MM.1S (cell line): ENCODE measurements at regions not wholly inside any gene's neighbourhood (a gene's known extent, or its start where the extent isn't known, plus 50 kb on each side); places are given as distances from the start of the nearest gene placed in this dataset.

Experiments
- DNase-seq: peaks from one replicate; pipeline ENCODE4 v3.0.0-alpha.2; 2015
- H2AFZ ChIP-seq: fragments of 300-600 bp; sonication (generic); 2 replicates; pipeline ENCODE4 v1.6.0; 2016; ENCODE audit warnings: antibody characterized with exemption, low read length
- H3F3A ChIP-seq: fragments of 300-600 bp; sonication (generic); 2 replicates; pipeline ENCODE4 v1.6.1; 2016; ENCODE audit warnings: mild to moderate bottlenecking, antibody characterized with exemption, low read length, moderate library complexity, mixed read lengths; ENCODE audit not compliant: insufficient read depth
- H3K27ac ChIP-seq: fragments of 300-600 bp; sonication (generic); 2 replicates; pipeline ENCODE4 v1.5.1; 2016; ENCODE audit warnings: mild to moderate bottlenecking, low read length
- H3K27me3 ChIP-seq: fragments of 300-600 bp; sonication (generic); replicated peaks from 2 replicates; pipeline ENCODE4 v1.6.0; 2016; ENCODE audit warnings: low read length; ENCODE audit not compliant: insufficient read depth
- H3K36me3 ChIP-seq: fragments of 300-600 bp; sonication (generic); replicated peaks from 2 replicates; pipeline ENCODE4 v1.6.1; 2016; ENCODE audit warnings: mild to moderate bottlenecking, low read length, mixed read lengths; ENCODE audit not compliant: insufficient read depth
- H3K4me1 ChIP-seq: fragments of 300-600 bp; sonication (generic); 2 replicates; pipeline ENCODE4 v1.6.1; 2016; ENCODE audit warnings: low read length, mixed read lengths
- H3K4me2 ChIP-seq: fragments of 300-600 bp; sonication (generic); 2 replicates; pipeline ENCODE4 v1.6.0; 2016; ENCODE audit warnings: low read depth, low read length
- H3K4me3 ChIP-seq: fragments of 300-600 bp; sonication (generic); 2 replicates; pipeline ENCODE4 v1.5.1; 2016; ENCODE audit warnings: low read length, mixed read lengths
- H3K79me2 ChIP-seq: fragments of 300-600 bp; sonication (generic); 2 replicates; pipeline ENCODE4 v1.6.1; 2016; ENCODE audit warnings: mixed run types, low read length, mixed read lengths
- H3K9ac ChIP-seq: fragments of 300-600 bp; sonication (generic); 2 replicates; pipeline ENCODE4 v1.6.1; 2016; ENCODE audit warnings: low read length, mixed read lengths
- H3K9me2 ChIP-seq: fragments of 300-600 bp; sonication (generic); replicated peaks from 2 replicates; pipeline ENCODE4 v1.6.1; 2016; ENCODE audit warnings: mild to moderate bottlenecking, low read length, mixed read lengths; ENCODE audit not compliant: insufficient read depth
- H3K9me3 ChIP-seq: fragments of 300-600 bp; sonication (generic); replicated peaks from 2 replicates; pipeline ENCODE4 v1.6.1; 2016; ENCODE audit warnings: mild to moderate bottlenecking, low read length, mixed read lengths; ENCODE audit not compliant: insufficient read depth
- H4K20me1 ChIP-seq: fragments of 300-600 bp; sonication (generic); 2 replicates; pipeline ENCODE4 v1.6.1; 2016; ENCODE audit warnings: mild to moderate bottlenecking, low read length, moderate library complexity, mixed read lengths; ENCODE audit not compliant: insufficient read depth
- EZH2 ChIP-seq: fragments of 300-600 bp; sonication (generic); optimal IDR thresholded peaks from 2 replicates; pipeline ENCODE3; 2017; ENCODE audit warnings: low read depth, mild to moderate bottlenecking, antibody characterized with exemption, low read length, mixed read lengths
- EZH2phosphoT487 ChIP-seq: fragments of 300-600 bp; sonication (generic); IDR thresholded peaks from 2 replicates; pipeline ENCODE4 v1.6.1; 2018; ENCODE audit warnings: antibody characterized with exemption, low read length
- TF ChIP-seq, protein P1 (sequence below): fragments of 300-600 bp; sonication (generic); IDR thresholded peaks from 2 replicates; pipeline ENCODE4 v1.5.1; 2016; ENCODE audit warnings: antibody characterized with exemption, low read length, mixed read lengths

- no peaks in the 10 kb centered on the region for H3K27me3 ChIP-seq
- H3K4me2 ChIP-seq, result no peak overlapping the region
- TF ChIP-seq EZH2phosphoT487, result no peak
- TF ChIP-seq, protein P1, sequence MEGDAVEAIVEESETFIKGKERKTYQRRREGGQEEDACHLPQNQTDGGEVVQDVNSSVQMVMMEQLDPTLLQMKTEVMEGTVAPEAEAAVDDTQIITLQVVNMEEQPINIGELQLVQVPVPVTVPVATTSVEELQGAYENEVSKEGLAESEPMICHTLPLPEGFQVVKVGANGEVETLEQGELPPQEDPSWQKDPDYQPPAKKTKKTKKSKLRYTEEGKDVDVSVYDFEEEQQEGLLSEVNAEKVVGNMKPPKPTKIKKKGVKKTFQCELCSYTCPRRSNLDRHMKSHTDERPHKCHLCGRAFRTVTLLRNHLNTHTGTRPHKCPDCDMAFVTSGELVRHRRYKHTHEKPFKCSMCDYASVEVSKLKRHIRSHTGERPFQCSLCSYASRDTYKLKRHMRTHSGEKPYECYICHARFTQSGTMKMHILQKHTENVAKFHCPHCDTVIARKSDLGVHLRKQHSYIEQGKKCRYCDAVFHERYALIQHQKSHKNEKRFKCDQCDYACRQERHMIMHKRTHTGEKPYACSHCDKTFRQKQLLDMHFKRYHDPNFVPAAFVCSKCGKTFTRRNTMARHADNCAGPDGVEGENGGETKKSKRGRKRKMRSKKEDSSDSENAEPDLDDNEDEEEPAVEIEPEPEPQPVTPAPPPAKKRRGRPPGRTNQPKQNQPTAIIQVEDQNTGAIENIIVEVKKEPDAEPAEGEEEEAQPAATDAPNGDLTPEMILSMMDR, result no peak
- TF ChIP-seq EZH2, result no peak
- no peak overlapping the region for H3K9ac ChIP-seq
- no peaks in the 10 kb centered on the region for H3K9me3 ChIP-seq
- no peak overlapping the region for H3K27ac ChIP-seq
- no peaks in the 10 kb centered on the region for H3K79me2 ChIP-seq
- H2AFZ ChIP-seq, result no peak overlapping the region
- DNase-seq, result no peak
- no peaks in the 10 kb centered on the region for H3K4me1 ChIP-seq
- H3K4me3 ChIP-seq, result no peak overlapping the region
- no peaks in the 10 kb centered on the region for H3K36me3 ChIP-seq
- no peaks in the 10 kb centered on the region for H4K20me1 ChIP-seq
- no peaks in the 10 kb centered on the region for H3K9me2 ChIP-seq
- no peaks in the 10 kb centered on the region for H3F3A ChIP-seq
Observed at GRCh38 chr2:16581241-16581640, 84.4 kb downstream of the CYRIA start.

DNA sequence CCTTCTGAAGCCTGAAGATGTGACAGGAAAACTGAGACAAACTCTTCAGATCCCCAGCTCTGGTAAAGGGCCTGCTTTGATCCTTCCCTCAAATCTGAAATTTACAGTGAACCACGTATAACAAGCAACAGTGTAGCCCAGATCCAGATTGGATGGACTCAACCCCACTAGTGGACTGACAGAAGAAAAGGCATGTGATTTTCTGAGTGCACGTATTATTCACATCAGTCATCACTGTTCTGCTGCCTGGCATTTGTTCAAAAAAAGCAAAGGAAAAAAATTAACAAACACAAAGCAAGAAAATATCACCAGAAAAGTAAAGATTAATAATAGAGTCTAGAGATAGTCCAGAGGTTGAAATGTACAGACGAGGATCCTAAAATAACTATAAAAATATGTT lies 87.6 kb downstream of the CYRIA start:
- Histone ChIP-seq H3F3A (no peaks in the 10 kb centered on the region), H3K36me3 (no peaks in the 10 kb centered on the region), H3K4me3 (no peak overlapping the region), H3K9me3 (no peaks in the 10 kb centered on the region), H4K20me1 (no peaks in the 10 kb centered on the region), H3K79me2 (no peaks in the 10 kb centered on the region), H3K27me3 (no peaks in the 10 kb centered on the region), H3K9me2 (no peaks in the 10 kb centered on the region), H3K4me1 (no peaks in the 10 kb centered on the region), H2AFZ (no peak overlapping the region), H3K9ac (no peak overlapping the region), H3K4me2 (no peak overlapping the region), H3K27ac (no peak overlapping the region)
- TF ChIP-seq, protein P1, result no peak
- no peak for TF ChIP-seq EZH2phosphoT487
- DNase-seq, result no peak

DNA sequence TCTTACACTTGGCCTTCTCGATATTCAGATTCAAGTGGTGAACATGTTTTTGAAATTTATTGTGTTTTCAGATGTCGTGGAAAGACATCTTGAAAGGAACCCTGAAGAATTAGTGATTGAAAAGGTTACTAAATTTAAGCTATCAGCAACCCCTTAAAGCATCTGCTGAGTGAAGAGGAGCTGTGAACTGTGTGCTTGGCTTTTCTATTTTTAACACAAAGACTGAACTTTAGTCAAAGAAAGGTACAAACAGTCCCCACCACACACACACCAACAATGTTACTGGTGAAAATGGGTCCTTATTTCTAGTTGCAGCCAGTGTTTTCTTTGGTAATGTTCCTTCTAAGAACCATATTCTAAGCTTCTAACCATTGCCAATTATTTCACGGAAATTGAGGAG lies 95.1 kb downstream of the CYRIA start:
- Histone ChIP-seq H3K36me3 (no peaks in the 10 kb centered on the region), H3K79me2 (no peaks in the 10 kb centered on the region), H3F3A (no peaks in the 10 kb centered on the region), H3K9ac (no peak overlapping the region), H3K9me3 (no peaks in the 10 kb centered on the region), H3K4me1 (no peaks in the 10 kb centered on the region), H3K9me2 (no peaks in the 10 kb centered on the region), H3K27ac (no peak overlapping the region), H3K4me3 (no peak overlapping the region), H3K27me3 (no peaks in the 10 kb centered on the region), H4K20me1 (no peaks in the 10 kb centered on the region), H3K4me2 (no peak overlapping the region), H2AFZ (no peak overlapping the region)
- no peak for TF ChIP-seq EZH2phosphoT487
- TF ChIP-seq EZH2, result no peak
- TF ChIP-seq, protein P1, result no peak
- no peak for DNase-seq
